ENCODE measurements at regions not wholly inside any gene's neighbourhood (a gene's known extent, or its start where the extent isn't known, plus 50 kb on each side); places are given as distances from the start of the nearest gene placed in this dataset.
"Not testable (repeated sequence)": the region's sequence is repeated elsewhere in the genome, so short reads cannot be mapped to it uniquely, and the experiment has no call there.

DNA sequence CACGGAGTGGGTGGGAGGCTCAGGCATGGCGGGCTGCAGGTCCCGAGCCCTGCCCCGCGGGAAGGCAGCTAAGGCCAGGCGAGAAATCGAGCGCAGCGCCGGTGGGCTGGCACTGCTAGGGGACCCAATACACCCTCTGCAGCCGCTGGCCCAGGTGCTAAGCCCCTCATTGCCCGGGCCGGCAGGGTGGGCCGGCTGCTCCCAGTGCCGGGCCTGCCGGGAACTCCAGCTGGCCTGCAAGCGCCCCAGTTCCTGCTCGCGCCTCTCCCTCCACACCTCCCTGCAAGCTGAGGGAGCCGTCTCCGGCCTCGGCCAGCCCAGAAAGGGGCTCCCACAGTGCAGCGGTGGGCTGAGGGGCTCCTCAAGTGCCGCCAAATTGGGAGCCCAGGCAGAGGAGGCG lies 50.7 kb upstream of the GBE1 start:
- DNase-seq: not testable (repeated sequence)

All from CD4-positive, alpha-beta T cell treated with Interleukin-4 for 4 hours (primary cell).